T47D (cell line): ENCODE measurements at regions not wholly inside any gene's neighbourhood (a gene's known extent, or its start where the extent isn't known, plus 50 kb on each side); places are given as distances from the start of the nearest gene placed in this dataset.

ENCODE experiments used
- DNase-seq, 2 experiments: peaks; one replicate each; pipeline versions ENCODE4 v3.0.0 to v3.0.0-alpha.2; 2011 to 2012; ENCODE audit warnings: low read depth in 1 of 2, low spot score in 1 of 2
- JUND ChIP-seq: IDR thresholded peaks from 2 replicates; pipeline ENCODE4 v1.6.1; 2012; ENCODE audit warnings: low read depth
- in situ Hi-C: cut with HindIII; loops from 2 replicates; pipeline ENCODE4 v1.10.0; 2016; ENCODE audit warnings: low sequenced_read_pairs, low pct_unique_long_range_greater_than_20kb

GRCh38 chr4:166535865-166536264, 662.8 kb downstream of the TLL1 start:
- in situ Hi-C loops, result no loop called here
- DNase-seq, result no peak

GRCh38 chr4:166538491-166539005, 665.5 kb downstream of the TLL1 start:
- no peak for TF ChIP-seq JUND
- no peak for DNase-seq
- in situ Hi-C loops, result no loop called here

More at GRCh38 chr4:166535865-166536264, 662.8 kb downstream of the TLL1 start:
- TF ChIP-seq JUND, result no peak

- in situ Hi-C loops, result no loop called here
- no peak for TF ChIP-seq JUND
- DNase-seq, result no peak
Observed at GRCh38 chr4:166546009-166546408, 673.0 kb downstream of the TLL1 start.

GRCh38 chr4:166577639-166578038, 656.7 kb downstream of the SPOCK3 start:
- no peak for TF ChIP-seq JUND
- DNase-seq, result no peak
- in situ Hi-C loops, result no loop called here

- TF ChIP-seq JUND, result no peak
- in situ Hi-C loops, result no loop called here
- no peak for DNase-seq
Observed at GRCh38 chr4:166585491-166585890, 648.8 kb downstream of the SPOCK3 start.

GRCh38 chr4:166594326-166594946, 639.9 kb downstream of the SPOCK3 start:
- in situ Hi-C loops, result no loop called here
- no peak for TF ChIP-seq JUND
- DNase-seq, result peak; percentile 49 to 80

GRCh38 chr4:166600264-166600663, 634.0 kb downstream of the SPOCK3 start:
- TF ChIP-seq JUND, result no peak
- DNase-seq, result no peak
- in situ Hi-C loops, result no loop called here

GRCh38 chr4:166602068-166602467, 632.2 kb downstream of the SPOCK3 start:
- in situ Hi-C loops, result no loop called here
- no peak for DNase-seq
- no peak for TF ChIP-seq JUND

- TF ChIP-seq JUND, result no peak
- DNase-seq, result no peak
- in situ Hi-C loops, result no loop called here
Observed at GRCh38 chr4:166622425-166622977, 611.8 kb downstream of the SPOCK3 start.

- TF ChIP-seq JUND, result no peak
- DNase-seq, result no peak
- in situ Hi-C loops, result no loop called here
Observed at GRCh38 chr4:166625018-166625637, 609.2 kb downstream of the SPOCK3 start.

- in situ Hi-C loops, result no loop called here
- no peak for DNase-seq
- TF ChIP-seq JUND, result no peak
Observed at GRCh38 chr4:166628454-166628853, 605.8 kb downstream of the SPOCK3 start.

GRCh38 chr4:166635367-166635766, 598.9 kb downstream of the SPOCK3 start:
- no peak for DNase-seq
- in situ Hi-C loops, result no loop called here
- TF ChIP-seq JUND, result no peak

- TF ChIP-seq JUND, result no peak
- no peak for DNase-seq
- in situ Hi-C loops, result no loop called here
Observed at GRCh38 chr4:166637816-166638215, 596.5 kb downstream of the SPOCK3 start.
